Chondrocyte (in vitro differentiated cells): ENCODE measurements at regions not wholly inside any gene's neighbourhood (a gene's known extent, or its start where the extent isn't known, plus 50 kb on each side); places are given as distances from the start of the nearest gene placed in this dataset.
"Not testable (repeated sequence)": the region's sequence is repeated elsewhere in the genome, so short reads cannot be mapped to it uniquely, and the experiment has no call there.

ENCODE experiments used
- DNase-seq: peaks from one replicate; pipeline ENCODE4 v3.0.0; 2021; ENCODE audit warnings: mixed read lengths, low spot score
- H3K27ac Mint-ChIP-seq: one replicate; pipeline ENCODE4 v1.8.0; 2021; ENCODE audit warnings: mild to moderate bottlenecking, moderate library complexity, mixed read lengths; ENCODE audit not compliant: unreplicated experiment
- H3K27me3 Mint-ChIP-seq: 2 replicates; pipeline ENCODE4 v1.8.0; 2021; ENCODE audit warnings: low read depth, mixed read lengths
- H3K36me3 Mint-ChIP-seq: 2 replicates; pipeline ENCODE4 v1.8.0; 2021; ENCODE audit warnings: low read depth, mixed read lengths
- H3K4me1 Mint-ChIP-seq: 2 replicates; pipeline ENCODE4 v1.8.0; 2021; ENCODE audit warnings: low read depth, mild to moderate bottlenecking, mixed read lengths
- H3K4me3 Mint-ChIP-seq: one replicate; pipeline ENCODE4 v1.8.0; 2021; ENCODE audit warnings: mild to moderate bottlenecking, moderate library complexity, mixed read lengths; ENCODE audit not compliant: unreplicated experiment
- H3K9me3 Mint-ChIP-seq: 2 replicates; pipeline ENCODE4 v1.8.0; 2021; ENCODE audit warnings: low read depth, mixed read lengths
- CTCF ChIP-seq: fragments of 200-600 bp; sonication (generic); IDR thresholded peaks from 2 replicates; pipeline ENCODE4 v1.5.0; 2021; ENCODE audit warnings: antibody characterized with exemption, mild to moderate bottlenecking, moderate library complexity

- not testable (repeated sequence) for H3K4me1 Mint-ChIP-seq, DNase-seq, H3K36me3 Mint-ChIP-seq, H3K27ac Mint-ChIP-seq, H3K27me3 Mint-ChIP-seq, H3K9me3 Mint-ChIP-seq
- H3K4me3 Mint-ChIP-seq: peak overlapping the region; percentile 19
Observed at GRCh38 chr12:31162896-31163560, 89.4 kb downstream of the DDX11 start.

GRCh38 chr12:31174293-31174692, 100.6 kb downstream of the DDX11 start:
- not testable (repeated sequence) for H3K4me3 Mint-ChIP-seq, H3K9me3 Mint-ChIP-seq, DNase-seq, H3K4me1 Mint-ChIP-seq, H3K27ac Mint-ChIP-seq, H3K36me3 Mint-ChIP-seq
- H3K27me3 Mint-ChIP-seq: peaks cover 15% of the 10 kb centered on the region

- not testable (repeated sequence) for H3K9me3 Mint-ChIP-seq, H3K27ac Mint-ChIP-seq, H3K36me3 Mint-ChIP-seq, DNase-seq, H3K4me3 Mint-ChIP-seq, H3K4me1 Mint-ChIP-seq
- TF ChIP-seq CTCF: peak; percentile 15
- H3K27me3 Mint-ChIP-seq: peaks cover 20% of the 10 kb centered on the region
Observed at GRCh38 chr12:31177514-31177913, 103.9 kb downstream of the DDX11 start.

- H3K36me3 Mint-ChIP-seq, H3K9me3 Mint-ChIP-seq, H3K4me1 Mint-ChIP-seq, H3K4me3 Mint-ChIP-seq, H3K27ac Mint-ChIP-seq, DNase-seq: not testable (repeated sequence)
- peaks cover 18% of the 10 kb centered on the region for H3K27me3 Mint-ChIP-seq
Observed at GRCh38 chr12:31178875-31179274, 105.2 kb downstream of the DDX11 start.

GRCh38 chr12:31179627-31180237, 106.1 kb downstream of the DDX11 start:
- not testable (repeated sequence) for H3K36me3 Mint-ChIP-seq, H3K4me3 Mint-ChIP-seq, H3K4me1 Mint-ChIP-seq, H3K9me3 Mint-ChIP-seq, DNase-seq, H3K27ac Mint-ChIP-seq
- H3K27me3 Mint-ChIP-seq: peaks cover 17% of the 10 kb centered on the region

- not testable (repeated sequence) for H3K4me1 Mint-ChIP-seq, H3K9me3 Mint-ChIP-seq, H3K36me3 Mint-ChIP-seq, DNase-seq, H3K4me3 Mint-ChIP-seq, H3K27ac Mint-ChIP-seq
- H3K27me3 Mint-ChIP-seq: peaks cover 10% of the 10 kb centered on the region
Observed at GRCh38 chr12:31182571-31182970, 108.9 kb downstream of the DDX11 start.

GRCh38 chr12:31183107-31183506, 109.4 kb downstream of the DDX11 start:
- not testable (repeated sequence) for H3K9me3 Mint-ChIP-seq, H3K4me3 Mint-ChIP-seq, H3K4me1 Mint-ChIP-seq, H3K27ac Mint-ChIP-seq, DNase-seq, H3K36me3 Mint-ChIP-seq
- H3K27me3 Mint-ChIP-seq: peaks cover 10% of the 10 kb centered on the region

- not testable (repeated sequence) for H3K4me1 Mint-ChIP-seq, H3K27ac Mint-ChIP-seq, H3K36me3 Mint-ChIP-seq, H3K4me3 Mint-ChIP-seq, DNase-seq, H3K9me3 Mint-ChIP-seq
- H3K27me3 Mint-ChIP-seq: peaks cover 10% of the 10 kb centered on the region
Observed at GRCh38 chr12:31183899-31184298, 110.2 kb downstream of the DDX11 start.

GRCh38 chr12:31184667-31185066, 111.0 kb downstream of the DDX11 start:
- not testable (repeated sequence) for H3K4me1 Mint-ChIP-seq, H3K9me3 Mint-ChIP-seq

GRCh38 chr12:31192689-31193088, 119.0 kb downstream of the DDX11 start:
- H3K4me1 Mint-ChIP-seq: not testable (repeated sequence)

More at GRCh38 chr12:31184667-31185066, 111.0 kb downstream of the DDX11 start:
- not testable (repeated sequence) for DNase-seq, H3K36me3 Mint-ChIP-seq, H3K4me3 Mint-ChIP-seq, H3K27me3 Mint-ChIP-seq, H3K27ac Mint-ChIP-seq

GRCh38 chr12:31195620-31196019, 122.0 kb downstream of the DDX11 start:
- H3K4me1 Mint-ChIP-seq, H3K9me3 Mint-ChIP-seq, H3K27me3 Mint-ChIP-seq, H3K36me3 Mint-ChIP-seq, DNase-seq, H3K27ac Mint-ChIP-seq, H3K4me3 Mint-ChIP-seq: not testable (repeated sequence)

More at GRCh38 chr12:31192689-31193088, 119.0 kb downstream of the DDX11 start:
- H3K27me3 Mint-ChIP-seq, H3K9me3 Mint-ChIP-seq, H3K36me3 Mint-ChIP-seq, H3K27ac Mint-ChIP-seq, H3K4me3 Mint-ChIP-seq, DNase-seq: not testable (repeated sequence)

GRCh38 chr12:31199476-31199875, 125.8 kb downstream of the DDX11 start:
- not testable (repeated sequence) for H3K4me3 Mint-ChIP-seq, H3K27ac Mint-ChIP-seq, H3K4me1 Mint-ChIP-seq, DNase-seq, H3K9me3 Mint-ChIP-seq, H3K36me3 Mint-ChIP-seq
- peaks cover 12% of the 10 kb centered on the region for H3K27me3 Mint-ChIP-seq
